ENCODE measurements at regions not wholly inside any gene's neighbourhood (a gene's known extent, or its start where the extent isn't known, plus 50 kb on each side); places are given as distances from the start of the nearest gene placed in this dataset.
"Not testable (repeated sequence)": the region's sequence is repeated elsewhere in the genome, so short reads cannot be mapped to it uniquely, and the experiment has no call there.

- no peak for DNase-seq (ENCODE audit: low read depth in 2 of 2)
Measured at GRCh38 chr6:163741342-163741741, 326.8 kb downstream of the QKI start.

GRCh38 chr6:163739966-163740365 lies 325.4 kb downstream of the QKI start:
- no peak for DNase-seq (ENCODE audit: low read depth in 2 of 2)

GRCh38 chr6:163739408-163739725 lies 324.8 kb downstream of the QKI start:
- no peak for DNase-seq (ENCODE audit: low read depth in 2 of 2)

GRCh38 chr6:163738725-163739407 lies 324.3 kb downstream of the QKI start:
- DNase-seq (ENCODE audit: low read depth in 2 of 2), result no peak

- no peak for DNase-seq (ENCODE audit: low read depth in 2 of 2)
Measured at GRCh38 chr6:163738304-163738703, 323.8 kb downstream of the QKI start.

- no peak for DNase-seq (ENCODE audit: low read depth in 2 of 2)
Measured at GRCh38 chr6:163735076-163735475, 320.6 kb downstream of the QKI start.

GRCh38 chr6:163733061-163733460 lies 318.5 kb downstream of the QKI start:
- no peak for DNase-seq (ENCODE audit: low read depth in 2 of 2)

- DNase-seq (ENCODE audit: low read depth in 2 of 2), result no peak
Measured at GRCh38 chr6:163732479-163732878, 318.0 kb downstream of the QKI start.

- not testable (repeated sequence) for DNase-seq (ENCODE audit: low read depth in 2 of 2)
Measured at GRCh38 chr6:163732014-163732351, 317.5 kb downstream of the QKI start.

- no peak for DNase-seq (ENCODE audit: low read depth in 2 of 2)
Measured at GRCh38 chr6:163731215-163732013, 316.9 kb downstream of the QKI start.

GRCh38 chr6:163730246-163731210 lies 316.0 kb downstream of the QKI start:
- no peak for DNase-seq (ENCODE audit: low read depth in 2 of 2)

- DNase-seq (ENCODE audit: low read depth in 2 of 2), result no peak
Measured at GRCh38 chr6:163729127-163729872, 314.8 kb downstream of the QKI start.

GRCh38 chr6:163728442-163729126 lies 314.1 kb downstream of the QKI start:
- DNase-seq (ENCODE audit: low read depth in 2 of 2), result no peak

GRCh38 chr6:163726037-163726695 lies 311.6 kb downstream of the QKI start:
- DNase-seq (ENCODE audit: low read depth in 2 of 2), result no peak

- DNase-seq (ENCODE audit: low read depth in 2 of 2), result no peak
Measured at GRCh38 chr6:163725008-163725941, 310.8 kb downstream of the QKI start.

- DNase-seq (ENCODE audit: low read depth in 2 of 2), result no peak
Measured at GRCh38 chr6:163724196-163724595, 309.7 kb downstream of the QKI start.

- DNase-seq (ENCODE audit: low read depth in 2 of 2), result no peak
Measured at GRCh38 chr6:163723759-163724158, 309.2 kb downstream of the QKI start.

GRCh38 chr6:163721922-163722692 lies 307.6 kb downstream of the QKI start:
- DNase-seq (ENCODE audit: low read depth in 2 of 2), result no peak

- DNase-seq (ENCODE audit: low read depth in 2 of 2), result no peak
Measured at GRCh38 chr6:163721435-163721834, 306.9 kb downstream of the QKI start.
